ENCODE measurements at regions not wholly inside any gene's neighbourhood (a gene's known extent, or its start where the extent isn't known, plus 50 kb on each side); places are given as distances from the start of the nearest gene placed in this dataset.

GRCh38 chr14:100450049-100450448 lies 126.9 kb downstream of the SLC25A47 start:
- no peak for DNase-seq (ENCODE audit: insufficient read length, low spot score)
- TF ChIP-seq CTCF (IDR thresholded peaks at IDR 0.05; ENCODE audit: insufficient read depth, missing control alignments) = no peak
- FAIRE-seq = no peak

GRCh38 chr14:100450736-100451135 lies 127.6 kb downstream of the SLC25A47 start:
- DNase-seq (ENCODE audit: insufficient read length, low spot score) = no peak
- TF ChIP-seq CTCF (IDR thresholded peaks at IDR 0.05; ENCODE audit: insufficient read depth, missing control alignments) = no peak
- FAIRE-seq = no peak

GRCh38 chr14:100451264-100451663 lies 128.1 kb downstream of the SLC25A47 start:
- DNase-seq (ENCODE audit: insufficient read length, low spot score) = no peak
- TF ChIP-seq CTCF (IDR thresholded peaks at IDR 0.05; ENCODE audit: insufficient read depth, missing control alignments) = no peak
- FAIRE-seq = no peak

GRCh38 chr14:100453930-100454329 lies 130.8 kb downstream of the SLC25A47 start:
- no peak for FAIRE-seq

GRCh38 chr14:100454437-100454836 lies 131.3 kb downstream of the SLC25A47 start:
- FAIRE-seq = no peak
- no peak for TF ChIP-seq CTCF (IDR thresholded peaks at IDR 0.05; ENCODE audit: insufficient read depth, missing control alignments)
- no peak for DNase-seq (ENCODE audit: insufficient read length, low spot score)

More at GRCh38 chr14:100453930-100454329, 130.8 kb downstream of the SLC25A47 start:
- DNase-seq (ENCODE audit: insufficient read length, low spot score) = no peak
- no peak for TF ChIP-seq CTCF (IDR thresholded peaks at IDR 0.05; ENCODE audit: insufficient read depth, missing control alignments)

- TF ChIP-seq CTCF (IDR thresholded peaks at IDR 0.05; ENCODE audit: insufficient read depth, missing control alignments) = no peak
- DNase-seq (ENCODE audit: insufficient read length, low spot score) = no peak
- FAIRE-seq = no peak
Measured at GRCh38 chr14:100463937-100464336, 123.3 kb downstream of the BEGAIN start.

- FAIRE-seq = no peak
- no peak for TF ChIP-seq CTCF (IDR thresholded peaks at IDR 0.05; ENCODE audit: insufficient read depth, missing control alignments)
- no peak for DNase-seq (ENCODE audit: insufficient read length, low spot score)
Measured at GRCh38 chr14:100466111-100466856, 120.9 kb downstream of the BEGAIN start.

All from D721Med (cell line).